Stimulated activated CD8-positive, alpha-beta memory T cell treated with anti-CD3 and anti-CD28 coated beads, Interleukin-7, amount 100 ng/mL, for 24 hours (primary cell): ENCODE measurements at regions not wholly inside any gene's neighbourhood (a gene's known extent, or its start where the extent isn't known, plus 50 kb on each side); places are given as distances from the start of the nearest gene placed in this dataset.
"Not testable (repeated sequence)": the region's sequence is repeated elsewhere in the genome, so short reads cannot be mapped to it uniquely, and the experiment has no call there.

ENCODE experiments used
- DNase-seq: peaks from one replicate; pipeline ENCODE4 v3.0.0-alpha.2; 2020; ENCODE audit warnings: low read depth

GRCh38 chr12:131455218-131455506, 255.7 kb upstream of the SFSWAP start:
- no peak for DNase-seq

- DNase-seq = no peak
These were observed 255.2 kb upstream of the SFSWAP start for GRCh38 chr12:131455581-131456110.

- no peak for DNase-seq
These were observed 254.4 kb upstream of the SFSWAP start for GRCh38 chr12:131456301-131457027.

- no peak for DNase-seq
These were observed 253.9 kb upstream of the SFSWAP start for GRCh38 chr12:131457028-131457310.

GRCh38 chr12:131457331-131458047, 253.4 kb upstream of the SFSWAP start:
- DNase-seq = no peak

- no peak for DNase-seq
These were observed 252.9 kb upstream of the SFSWAP start for GRCh38 chr12:131458048-131458374.

- no peak for DNase-seq
These were observed 251.7 kb upstream of the SFSWAP start for GRCh38 chr12:131458931-131459772.

GRCh38 chr12:131459773-131460365, 251.0 kb upstream of the SFSWAP start:
- DNase-seq = no peak

GRCh38 chr12:131460520-131460919, 250.4 kb upstream of the SFSWAP start:
- no peak for DNase-seq

GRCh38 chr12:131461096-131461495, 249.8 kb upstream of the SFSWAP start:
- DNase-seq = no peak

GRCh38 chr12:131463174-131463573, 247.7 kb upstream of the SFSWAP start:
- DNase-seq = no peak

- no peak for DNase-seq
These were observed 246.8 kb upstream of the SFSWAP start for GRCh38 chr12:131464081-131464480.

GRCh38 chr12:131466306-131466705, 244.6 kb upstream of the SFSWAP start:
- DNase-seq = no peak

- no peak for DNase-seq
These were observed 244.0 kb upstream of the SFSWAP start for GRCh38 chr12:131466932-131467331.

- no peak for DNase-seq
These were observed 242.7 kb upstream of the SFSWAP start for GRCh38 chr12:131468206-131468605.

- not testable (repeated sequence) for DNase-seq
These were observed 240.9 kb upstream of the SFSWAP start for GRCh38 chr12:131469945-131470344.

GRCh38 chr12:131471271-131471905, 239.5 kb upstream of the SFSWAP start:
- no peak for DNase-seq

- no peak for DNase-seq
These were observed 238.8 kb upstream of the SFSWAP start for GRCh38 chr12:131471946-131472732.

GRCh38 chr12:131473261-131473660, 237.6 kb upstream of the SFSWAP start:
- DNase-seq = no peak

GRCh38 chr12:131473741-131474709, 236.9 kb upstream of the SFSWAP start:
- no peak for DNase-seq
